DMS153 treated with DMSO at 0.1 percent for 48 hours (cell line): ENCODE measurements at regions not wholly inside any gene's neighbourhood (a gene's known extent, or its start where the extent isn't known, plus 50 kb on each side); places are given as distances from the start of the nearest gene placed in this dataset.
A peak's percentile ranks its signal among the peaks of the same experiment; 100 is the strongest.

ENCODE experiments used
- DNase-seq: peaks from one replicate; lab custom pipeline; 2025; ENCODE audit not compliant: unreplicated experiment; lab: John Stamatoyannopoulos, UW

GRCh38 chr14:26849514-26849913 lies 251.7 kb upstream of the NOVA1 start:
- DNase-seq: no peak

GRCh38 chr14:26851793-26852192 lies 254.0 kb upstream of the NOVA1 start:
- no peak for DNase-seq

- no peak for DNase-seq
These were observed 257.4 kb upstream of the NOVA1 start for GRCh38 chr14:26855077-26855753.

GRCh38 chr14:26856876-26857518 lies 259.2 kb upstream of the NOVA1 start:
- no peak for DNase-seq

- no peak for DNase-seq
These were observed 261.6 kb upstream of the NOVA1 start for GRCh38 chr14:26859483-26859882.

GRCh38 chr14:26860111-26860510 lies 262.3 kb upstream of the NOVA1 start:
- no peak for DNase-seq

- DNase-seq: no peak
These were observed 265.9 kb upstream of the NOVA1 start for GRCh38 chr14:26863736-26864135.

GRCh38 chr14:26866721-26867120 lies 268.9 kb upstream of the NOVA1 start:
- DNase-seq: no peak

GRCh38 chr14:26867171-26867757 lies 269.4 kb upstream of the NOVA1 start:
- DNase-seq: no peak

- no peak for DNase-seq
These were observed 272.3 kb upstream of the NOVA1 start for GRCh38 chr14:26870096-26870495.

- DNase-seq: peak; percentile 35
These were observed 273.1 kb upstream of the NOVA1 start for GRCh38 chr14:26870722-26871617.

- no peak for DNase-seq
These were observed 274.9 kb upstream of the NOVA1 start for GRCh38 chr14:26872515-26873361.

GRCh38 chr14:26873362-26873960 lies 275.6 kb upstream of the NOVA1 start:
- DNase-seq: no peak

- no peak for DNase-seq
These were observed 290.0 kb upstream of the NOVA1 start for GRCh38 chr14:26887847-26888246.

GRCh38 chr14:26888592-26888991 lies 290.8 kb upstream of the NOVA1 start:
- DNase-seq: no peak

GRCh38 chr14:26896447-26896846 lies 298.6 kb upstream of the NOVA1 start:
- no peak for DNase-seq

- no peak for DNase-seq
These were observed 299.4 kb upstream of the NOVA1 start for GRCh38 chr14:26897196-26897595.

- no peak for DNase-seq
These were observed 307.4 kb upstream of the NOVA1 start for GRCh38 chr14:26905229-26905628.

- DNase-seq: no peak
These were observed 316.0 kb upstream of the NOVA1 start for GRCh38 chr14:26913786-26914185.

- no peak for DNase-seq
These were observed 319.3 kb upstream of the NOVA1 start for GRCh38 chr14:26917086-26917485.
